Spinal cord (tissue), 9 donors: ENCODE measurements at regions not wholly inside any gene's neighbourhood (a gene's known extent, or its start where the extent isn't known, plus 50 kb on each side); places are given as distances from the start of the nearest gene placed in this dataset.
"Not testable (repeated sequence)": the region's sequence is repeated elsewhere in the genome, so short reads cannot be mapped to it uniquely, and the experiment has no call there.

Experiments
- DNase-seq, 6 donors: peaks; one replicate each; pipeline versions ENCODE4 v3.0.0 to v3.0.0-alpha.2; 2013 to 2015; ENCODE audit warnings: low spot score in 6 of 6, low read depth in 4 of 6
- H3K27ac ChIP-seq: one replicate; pipeline ENCODE4 v1.5.1; 2013; ENCODE audit warnings: low read depth, low read length, control low read depth
- H3K27me3 ChIP-seq: one replicate; pipeline ENCODE4 v1.6.1; 2013; ENCODE audit warnings: low read length; ENCODE audit not compliant: control insufficient read depth, insufficient read depth
- H3K36me3 ChIP-seq: one replicate; pipeline ENCODE4 v1.6.1; 2013; ENCODE audit warnings: low read length; ENCODE audit not compliant: control insufficient read depth, insufficient read depth
- H3K4me1 ChIP-seq: one replicate; pipeline ENCODE4 v1.6.1; 2013; ENCODE audit warnings: low read length; ENCODE audit not compliant: control insufficient read depth, insufficient read depth
- H3K4me3 ChIP-seq: one replicate; pipeline ENCODE4 v1.5.1; 2013; ENCODE audit warnings: low read depth, low read length, control low read depth
- H3K9me3 ChIP-seq: one replicate; pipeline ENCODE4 v1.6.1; 2013; ENCODE audit warnings: low read length; ENCODE audit not compliant: control insufficient read depth, insufficient read depth
- WGBS: methylation state at CpG from one replicate; pipeline ENCODE4 v1.1.5; 2013; ENCODE audit warnings: missing lambda C conversion rate; ENCODE audit not compliant: insufficient coverage; 5-methylcytosine and 5-hydroxymethylcytosine counted together
- donor health status: healthy.

DNA sequence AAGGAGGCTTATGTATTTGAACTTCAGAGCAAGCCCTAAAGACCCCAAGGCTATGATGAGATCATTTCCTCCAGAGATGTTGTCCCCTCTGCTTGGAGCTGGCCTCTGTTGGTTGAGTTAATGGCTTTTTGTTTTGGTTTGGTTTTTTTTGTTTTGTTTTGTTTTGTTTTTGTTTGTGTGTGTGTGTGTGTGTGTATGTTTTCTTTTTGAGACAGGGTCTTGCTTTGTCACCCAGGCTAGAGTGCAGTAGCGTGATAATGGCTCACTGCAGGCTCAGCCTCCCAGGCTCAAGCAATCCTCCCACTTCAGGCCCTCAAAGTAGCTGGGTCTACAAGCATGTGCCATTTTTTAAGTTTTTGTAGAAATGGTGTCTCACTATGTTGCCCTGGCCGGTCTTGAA lies 1076.2 kb downstream of the UQCRFS1 start:
- DNase-seq = no peak
- Histone ChIP-seq H3K4me3 (no peak overlapping the region), H3K27ac (no peak overlapping the region), H3K27me3 (no peaks in the 10 kb centered on the region), H3K4me1 (no peaks in the 10 kb centered on the region), H3K36me3 (no peaks in the 10 kb centered on the region), H3K9me3 (no peaks in the 10 kb centered on the region)
- 60% methylated on average over 1 of the region's 2 CpGs for WGBS

DNA sequence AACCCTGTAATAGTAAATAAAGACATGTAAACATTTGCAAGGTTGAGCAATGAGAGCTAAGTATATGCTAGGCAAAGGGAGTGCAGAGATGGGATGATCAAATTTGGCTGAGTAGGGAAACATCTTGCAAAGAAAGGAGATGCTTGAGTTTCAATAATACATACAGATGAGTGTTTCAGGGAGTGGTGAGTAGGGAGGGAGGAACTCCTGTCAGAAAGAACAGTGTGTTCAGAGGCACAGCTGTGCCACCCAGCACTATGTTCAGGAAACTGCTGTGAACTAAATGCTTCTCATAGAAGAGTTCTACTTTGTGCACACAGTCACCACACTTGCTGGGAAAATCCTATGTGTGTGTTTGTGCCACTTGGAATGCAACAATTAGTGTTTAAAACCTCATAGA lies 1077.1 kb downstream of the UQCRFS1 start:
- Histone ChIP-seq H3K4me1 (no peaks in the 10 kb centered on the region), H3K27ac (no peak overlapping the region), H3K27me3 (no peaks in the 10 kb centered on the region), H3K36me3 (no peaks in the 10 kb centered on the region), H3K9me3 (no peaks in the 10 kb centered on the region), H3K4me3 (no peak overlapping the region)
- DNase-seq = no peak

DNA sequence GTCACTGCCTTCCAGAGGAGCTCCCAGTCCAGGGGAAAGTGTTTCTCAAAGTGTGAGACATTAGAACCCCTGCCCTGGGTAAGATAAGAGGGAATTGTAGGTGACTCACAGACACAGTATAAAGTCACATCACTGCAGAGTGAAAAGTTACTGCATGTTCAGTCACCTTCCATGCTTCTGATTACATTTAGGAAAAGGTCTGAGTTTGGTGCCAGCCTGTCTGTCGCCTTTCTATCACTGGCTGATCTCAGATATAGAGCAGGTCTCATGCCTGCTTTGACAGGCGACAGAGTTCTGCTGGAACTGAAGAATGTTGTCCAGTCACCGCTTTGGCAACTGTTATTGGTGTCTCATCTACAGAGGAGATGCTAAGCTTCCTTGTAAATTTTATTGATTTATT lies 1078.6 kb downstream of the UQCRFS1 start:
- no peaks in the 10 kb centered on the region for H3K36me3 ChIP-seq
- no peaks in the 10 kb centered on the region for H3K4me1 ChIP-seq
- 88% methylated on average over 3 of the region's 3 CpGs for WGBS
- H3K27ac ChIP-seq = no peak overlapping the region
- no peaks in the 10 kb centered on the region for H3K27me3 ChIP-seq
- no peaks in the 10 kb centered on the region for H3K9me3 ChIP-seq
- DNase-seq = no peak
- no peak overlapping the region for H3K4me3 ChIP-seq

GRCh38 chr19:28130881-28131280 lies 1082.1 kb downstream of the UQCRFS1 start:
- H3K4me3 ChIP-seq = not testable (repeated sequence)
- 100% methylated on average over 1 of the region's 8 CpGs for WGBS

GRCh38 chr19:28130066-28130511 lies 1082.9 kb downstream of the UQCRFS1 start:
- Histone ChIP-seq H3K36me3 (no peaks in the 10 kb centered on the region), H3K9me3 (no peaks in the 10 kb centered on the region), H3K4me3 (no peak overlapping the region), H3K27me3 (no peaks in the 10 kb centered on the region), H3K4me1 (no peaks in the 10 kb centered on the region), H3K27ac (no peak overlapping the region)
- WGBS = 43% methylated on average over 1 of the region's 4 CpGs
- DNase-seq = no peak

More at GRCh38 chr19:28130881-28131280, 1082.1 kb downstream of the UQCRFS1 start:
- H3K9me3 ChIP-seq, H3K36me3 ChIP-seq, H3K27me3 ChIP-seq, H3K4me1 ChIP-seq, H3K27ac ChIP-seq, DNase-seq: not testable (repeated sequence)

DNA sequence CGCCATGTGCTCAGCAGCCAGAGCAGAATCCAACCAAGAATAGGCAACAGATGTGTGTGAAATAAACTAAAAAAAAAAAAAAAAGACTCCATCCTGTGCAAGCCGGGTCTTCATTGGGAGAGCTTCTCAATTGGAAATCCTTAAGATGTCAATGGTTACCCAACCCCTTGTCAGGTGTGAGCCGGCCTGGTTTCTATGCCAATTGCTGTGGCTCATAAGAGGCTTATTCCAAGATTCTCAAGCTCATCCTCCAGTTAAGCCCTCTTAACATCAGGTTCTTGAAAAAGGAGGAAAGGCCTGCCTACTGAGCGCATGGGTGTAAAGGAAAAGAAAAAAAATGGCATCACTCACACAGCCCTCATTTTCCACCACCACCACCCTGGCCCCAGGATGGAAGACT lies 1084.6 kb downstream of the UQCRFS1 start:
- H3K9me3 ChIP-seq = no peaks in the 10 kb centered on the region
- 81% methylated on average over 2 of the region's 4 CpGs for WGBS
- no peaks in the 10 kb centered on the region for H3K4me1 ChIP-seq

GRCh38 chr19:28126135-28126898 lies 1086.6 kb downstream of the UQCRFS1 start:
- peak in 1 of 6 donors; percentile 34 for DNase-seq
- no peak overlapping the region for H3K27ac ChIP-seq

More for the DNA sequence above, 1084.6 kb downstream of the UQCRFS1 start:
- H3K27ac ChIP-seq = no peak overlapping the region
- no peaks in the 10 kb centered on the region for H3K27me3 ChIP-seq
- H3K36me3 ChIP-seq = no peaks in the 10 kb centered on the region
- H3K4me3 ChIP-seq = no peak overlapping the region
- no peak for DNase-seq

GRCh38 chr19:28122734-28123133 lies 1090.2 kb downstream of the UQCRFS1 start:
- H3K36me3 ChIP-seq = no peaks in the 10 kb centered on the region
- 60% methylated on average over 1 of the region's 5 CpGs for WGBS
- DNase-seq = peak in 1 of 6 donors; percentile 29
- no peaks in the 10 kb centered on the region for H3K9me3 ChIP-seq
- no peaks in the 10 kb centered on the region for H3K4me1 ChIP-seq
- H3K27ac ChIP-seq = no peak overlapping the region
- H3K4me3 ChIP-seq = no peak overlapping the region
- no peaks in the 10 kb centered on the region for H3K27me3 ChIP-seq

More at GRCh38 chr19:28126135-28126898, 1086.6 kb downstream of the UQCRFS1 start:
- H3K27me3 ChIP-seq = no peaks in the 10 kb centered on the region
- H3K4me1 ChIP-seq = no peaks in the 10 kb centered on the region
- H3K4me3 ChIP-seq = no peak overlapping the region
- H3K9me3 ChIP-seq = no peaks in the 10 kb centered on the region
- H3K36me3 ChIP-seq = no peaks in the 10 kb centered on the region
- no CpG with 5 or more reads among the region's 2 CpGs for WGBS

DNA sequence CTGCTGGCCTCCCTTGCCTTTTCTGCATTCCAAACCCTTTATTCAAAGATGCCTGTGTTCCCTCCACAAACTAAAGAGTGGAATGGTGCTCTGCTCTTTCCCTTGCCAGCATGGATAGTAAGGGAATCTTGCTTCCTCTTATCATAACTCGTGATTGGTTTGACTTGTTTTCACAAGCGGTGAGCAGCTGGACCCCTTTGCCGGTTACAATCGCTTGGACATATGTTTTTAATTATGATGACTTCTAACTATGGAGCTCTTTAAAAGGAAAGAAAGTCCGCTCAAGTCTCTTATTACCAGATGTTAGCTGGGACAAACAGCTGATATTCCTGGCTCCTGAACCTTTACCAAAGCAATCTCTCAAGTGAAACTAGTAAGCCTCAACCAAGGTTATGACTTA lies 1094.7 kb downstream of the UQCRFS1 start:
- Histone ChIP-seq H3K27me3 (no peaks in the 10 kb centered on the region), H3K27ac (no peak overlapping the region), H3K36me3 (no peaks in the 10 kb centered on the region), H3K4me1 (no peaks in the 10 kb centered on the region), H3K9me3 (no peaks in the 10 kb centered on the region), H3K4me3 (no peak overlapping the region)
- WGBS = 0% methylated on average over 1 of the region's 5 CpGs
- DNase-seq = no peak

GRCh38 chr19:28117143-28117542 lies 1095.8 kb downstream of the UQCRFS1 start:
- Histone ChIP-seq H3K27me3 (no peaks in the 10 kb centered on the region), H3K4me1 (no peaks in the 10 kb centered on the region), H3K36me3 (no peaks in the 10 kb centered on the region), H3K9me3 (no peaks in the 10 kb centered on the region), H3K4me3 (no peak overlapping the region), H3K27ac (no peak overlapping the region)
- peak in 1 of 6 donors; percentile 56 for DNase-seq
